HG03520 (cell line): ENCODE measurements at regions not wholly inside any gene's neighbourhood (a gene's known extent, or its start where the extent isn't known, plus 50 kb on each side); places are given as distances from the start of the nearest gene placed in this dataset.
"Not testable (repeated sequence)": the region's sequence is repeated elsewhere in the genome, so short reads cannot be mapped to it uniquely, and the experiment has no call there.

Experiments
- ATAC-seq: cut with Tn5 transposase; IDR thresholded peaks from one replicate; pipeline ENCODE4 v1.9.1; 2021; ENCODE audit warnings: mild to moderate bottlenecking, moderate library complexity; ENCODE audit not compliant: unreplicated experiment

GRCh38 chr19:28638445-28638844 is 574.5 kb downstream of the UQCRFS1 start:
- no peak for ATAC-seq

GRCh38 chr19:28636706-28637105 is 576.2 kb downstream of the UQCRFS1 start:
- ATAC-seq: no peak

- no peak for ATAC-seq
Observed at GRCh38 chr19:28636016-28636629, 576.8 kb downstream of the UQCRFS1 start.

GRCh38 chr19:28634837-28635236 is 578.1 kb downstream of the UQCRFS1 start:
- ATAC-seq: no peak

- ATAC-seq: no peak
Observed at GRCh38 chr19:28634019-28634328, 579.0 kb downstream of the UQCRFS1 start.

- no peak for ATAC-seq
Observed at GRCh38 chr19:28633319-28634018, 579.5 kb downstream of the UQCRFS1 start.

- ATAC-seq: no peak
Observed at GRCh38 chr19:28632371-28633080, 580.4 kb downstream of the UQCRFS1 start.

GRCh38 chr19:28631961-28632360 is 581.0 kb downstream of the UQCRFS1 start:
- no peak for ATAC-seq

GRCh38 chr19:28627669-28628068 is 585.3 kb downstream of the UQCRFS1 start:
- no peak for ATAC-seq

GRCh38 chr19:28626407-28626806 is 586.5 kb downstream of the UQCRFS1 start:
- ATAC-seq: not testable (repeated sequence)

GRCh38 chr19:28619816-28620429 is 593.0 kb downstream of the UQCRFS1 start:
- ATAC-seq: no peak

- ATAC-seq: no peak
Observed at GRCh38 chr19:28618504-28618903, 594.4 kb downstream of the UQCRFS1 start.

- no peak for ATAC-seq
Observed at GRCh38 chr19:28615966-28616365, 597.0 kb downstream of the UQCRFS1 start.

- ATAC-seq: no peak
Observed at GRCh38 chr19:28615546-28615916, 597.4 kb downstream of the UQCRFS1 start.

- no peak for ATAC-seq
Observed at GRCh38 chr19:28614634-28615545, 598.1 kb downstream of the UQCRFS1 start.

GRCh38 chr19:28612275-28612769 is 600.6 kb downstream of the UQCRFS1 start:
- ATAC-seq: no peak

- not testable (repeated sequence) for ATAC-seq
Observed at GRCh38 chr19:28611227-28611914, 601.6 kb downstream of the UQCRFS1 start.

GRCh38 chr19:28610731-28611130 is 602.2 kb downstream of the UQCRFS1 start:
- ATAC-seq: no peak

GRCh38 chr19:28609944-28610343 is 603.0 kb downstream of the UQCRFS1 start:
- no peak for ATAC-seq
